Ishikawa (cell line): ENCODE measurements at regions not wholly inside any gene's neighbourhood (a gene's known extent, or its start where the extent isn't known, plus 50 kb on each side); places are given as distances from the start of the nearest gene placed in this dataset.

Experiments used
- EP300 ChIP-seq: IDR thresholded peaks from 2 replicates; pipeline ENCODE4 v1.6.1; 2012; ENCODE audit warnings: borderline replicate concordance
- TAF1 ChIP-seq: IDR thresholded peaks from 2 replicates; pipeline ENCODE4 v1.6.1; 2012; ENCODE audit warnings: low read depth, mild to moderate bottlenecking
- USF1 ChIP-seq: IDR thresholded peaks from 2 replicates; pipeline ENCODE4 v1.6.1; 2012
- YY1 ChIP-seq: IDR thresholded peaks from 2 replicates; pipeline ENCODE4 v1.6.1; 2012; ENCODE audit warnings: low read depth
- ZBTB7A ChIP-seq: IDR thresholded peaks from 2 replicates; pipeline ENCODE4 v1.6.1; 2012; ENCODE audit warnings: low read depth

- TF ChIP-seq USF1 (no peak), YY1 (no peak), TAF1 (no peak), EP300 (no peak), ZBTB7A (no peak)
Measured at GRCh38 chr13:99909836-99910619, 61.5 kb downstream of the ZIC5 start.
